HUES6 (cell line): ENCODE measurements at regions not wholly inside any gene's neighbourhood (a gene's known extent, or its start where the extent isn't known, plus 50 kb on each side); places are given as distances from the start of the nearest gene placed in this dataset.

Experiments
- H3K27ac ChIP-seq: 2 replicates; pipeline ENCODE4 v1.7.0; 2013; ENCODE audit warnings: low read depth, mild to moderate bottlenecking, low read length, inconsistent platforms
- H3K27me3 ChIP-seq: 2 replicates; pipeline ENCODE4 v1.6.1; 2013; ENCODE audit warnings: low read length; ENCODE audit not compliant: control insufficient read depth, insufficient read depth
- H3K36me3 ChIP-seq: 2 replicates; pipeline ENCODE4 v1.6.1; 2013; ENCODE audit warnings: low read length; ENCODE audit not compliant: control insufficient read depth, insufficient read depth
- H3K4me1 ChIP-seq: 2 replicates; pipeline ENCODE4 v1.6.1; 2013; ENCODE audit warnings: low read length; ENCODE audit not compliant: control insufficient read depth, insufficient read depth
- H3K4me3 ChIP-seq: 2 replicates; pipeline ENCODE4 v1.5.1; 2013; ENCODE audit warnings: low read depth, low read length
- H3K9ac ChIP-seq: one replicate; pipeline ENCODE4 v1.6.1; 2013; ENCODE audit warnings: mild to moderate bottlenecking, low read length
- H3K9me3 ChIP-seq: 2 replicates; pipeline ENCODE4 v1.6.1; 2013; ENCODE audit warnings: low read depth, low read length; ENCODE audit not compliant: control insufficient read depth, insufficient read depth

DNA sequence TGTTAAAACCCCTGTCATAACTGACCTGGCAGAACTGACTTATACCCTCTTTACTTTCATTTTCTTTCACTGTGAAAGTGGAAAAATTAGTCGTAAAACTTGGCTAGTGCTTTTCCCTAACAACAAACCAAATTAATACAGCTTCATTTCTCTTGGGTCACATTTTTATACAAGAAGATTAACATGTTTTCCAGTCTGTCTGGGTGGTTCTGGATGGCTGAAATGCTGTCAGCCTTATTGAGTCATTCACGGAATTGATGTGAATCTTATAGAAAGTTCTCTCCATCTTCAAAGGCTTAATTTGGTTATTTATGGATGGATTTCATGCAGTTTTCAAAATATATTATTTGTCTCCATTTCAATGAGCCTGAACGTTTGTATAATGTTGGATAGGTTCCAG lies 440.0 kb downstream of the KCTD12 start:
- no peak overlapping the region for H3K9ac ChIP-seq
- no peak overlapping the region for H3K4me3 ChIP-seq
- no peaks in the 10 kb centered on the region for H3K4me1 ChIP-seq
- H3K9me3 ChIP-seq: no peaks in the 10 kb centered on the region
- no peaks in the 10 kb centered on the region for H3K27me3 ChIP-seq
- H3K27ac ChIP-seq: no peak overlapping the region
- no peaks in the 10 kb centered on the region for H3K36me3 ChIP-seq

DNA sequence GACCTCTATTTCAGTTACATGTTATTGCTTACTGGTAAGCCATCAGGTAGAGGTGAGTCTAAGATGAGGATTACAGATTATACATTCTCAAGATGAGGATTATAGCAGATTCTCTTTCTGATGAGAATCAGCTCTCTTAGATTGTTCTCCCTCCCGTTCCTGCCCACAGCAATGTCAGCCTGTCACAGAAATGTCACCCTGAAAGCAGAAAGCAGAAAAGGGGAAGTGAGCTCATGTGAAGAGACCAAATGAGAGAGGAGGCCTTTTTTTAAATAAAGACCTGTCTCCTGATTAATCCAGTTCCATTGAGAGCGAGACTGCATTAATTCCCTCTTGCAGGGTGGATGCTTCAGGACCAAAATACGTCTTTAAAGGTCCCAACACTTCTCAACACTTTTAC lies 445.6 kb downstream of the KCTD12 start:
- Histone ChIP-seq H3K27ac (no peak overlapping the region), H3K4me3 (no peak overlapping the region), H3K36me3 (no peaks in the 10 kb centered on the region), H3K27me3 (no peaks in the 10 kb centered on the region), H3K9ac (no peak overlapping the region), H3K9me3 (no peaks in the 10 kb centered on the region), H3K4me1 (no peaks in the 10 kb centered on the region)

DNA sequence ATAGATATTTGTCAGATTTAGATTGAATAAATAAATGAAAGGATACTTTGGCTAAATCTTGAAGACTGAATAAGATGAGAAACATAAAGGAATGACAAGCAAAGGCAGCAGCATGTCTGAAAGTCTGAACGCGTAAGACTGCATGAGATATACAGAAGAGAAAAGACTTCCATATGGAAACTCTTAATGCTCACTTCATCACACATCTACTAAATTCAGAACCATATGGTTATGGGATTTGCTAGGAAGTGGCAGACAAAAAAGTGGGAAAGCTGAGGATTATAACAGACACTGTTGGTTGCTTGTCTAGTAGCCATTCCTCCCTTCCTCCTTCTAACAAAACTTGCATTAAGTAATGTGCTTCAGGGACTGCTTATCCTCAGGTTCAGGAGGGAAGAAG lies 446.7 kb downstream of the KCTD12 start:
- no peak overlapping the region for H3K27ac ChIP-seq
- H3K36me3 ChIP-seq: no peaks in the 10 kb centered on the region
- no peaks in the 10 kb centered on the region for H3K27me3 ChIP-seq
- no peak overlapping the region for H3K9ac ChIP-seq
- no peaks in the 10 kb centered on the region for H3K9me3 ChIP-seq
- no peaks in the 10 kb centered on the region for H3K4me1 ChIP-seq
- no peak overlapping the region for H3K4me3 ChIP-seq

GRCh38 chr13:76438050-76438449 lies 448.2 kb downstream of the KCTD12 start:
- Histone ChIP-seq H3K9me3 (no peaks in the 10 kb centered on the region), H3K4me1 (no peaks in the 10 kb centered on the region), H3K4me3 (no peak overlapping the region), H3K27ac (no peak overlapping the region), H3K27me3 (no peaks in the 10 kb centered on the region), H3K9ac (no peak overlapping the region), H3K36me3 (no peaks in the 10 kb centered on the region)

DNA sequence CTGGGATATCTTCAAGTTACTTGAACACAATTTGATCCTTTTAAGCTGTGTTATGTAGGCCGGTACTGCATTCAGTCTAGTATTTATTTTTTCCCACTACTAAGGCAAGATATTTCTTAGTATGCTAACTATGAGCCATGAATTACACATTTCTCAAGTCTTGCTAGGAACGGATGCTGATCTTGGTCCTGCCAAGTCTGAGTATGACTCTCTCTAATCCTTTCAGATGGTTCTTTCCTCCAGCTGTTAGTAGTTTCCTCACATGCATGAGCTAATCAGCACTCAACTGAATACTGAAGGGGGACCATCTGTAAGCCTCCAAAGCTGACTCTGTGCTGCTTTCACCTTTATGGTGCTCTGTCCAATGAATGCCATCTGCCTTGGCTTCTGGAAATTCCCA lies 460.3 kb downstream of the KCTD12 start:
- H3K9me3 ChIP-seq: no peaks in the 10 kb centered on the region
- no peaks in the 10 kb centered on the region for H3K27me3 ChIP-seq
- no peaks in the 10 kb centered on the region for H3K4me1 ChIP-seq
- no peaks in the 10 kb centered on the region for H3K36me3 ChIP-seq
- no peak overlapping the region for H3K9ac ChIP-seq
- H3K4me3 ChIP-seq: no peak overlapping the region
- no peak overlapping the region for H3K27ac ChIP-seq

GRCh38 chr13:76421011-76421410 lies 465.2 kb downstream of the KCTD12 start:
- no peak overlapping the region for H3K27ac ChIP-seq

GRCh38 chr13:76418404-76418803 lies 467.8 kb downstream of the KCTD12 start:
- no peaks in the 10 kb centered on the region for H3K27me3 ChIP-seq
- no peak overlapping the region for H3K27ac ChIP-seq
- no peaks in the 10 kb centered on the region for H3K4me1 ChIP-seq
- H3K36me3 ChIP-seq: no peaks in the 10 kb centered on the region
- no peak overlapping the region for H3K4me3 ChIP-seq
- no peaks in the 10 kb centered on the region for H3K9me3 ChIP-seq
- no peak overlapping the region for H3K9ac ChIP-seq

More at GRCh38 chr13:76421011-76421410, 465.2 kb downstream of the KCTD12 start:
- no peak overlapping the region for H3K9ac ChIP-seq
- no peaks in the 10 kb centered on the region for H3K27me3 ChIP-seq
- H3K4me1 ChIP-seq: no peaks in the 10 kb centered on the region
- no peaks in the 10 kb centered on the region for H3K36me3 ChIP-seq
- no peaks in the 10 kb centered on the region for H3K9me3 ChIP-seq
- H3K4me3 ChIP-seq: no peak overlapping the region

GRCh38 chr13:76414320-76414719 lies 471.9 kb downstream of the KCTD12 start:
- H3K27ac ChIP-seq: no peak overlapping the region
- H3K4me1 ChIP-seq: no peaks in the 10 kb centered on the region
- no peak overlapping the region for H3K9ac ChIP-seq
- no peaks in the 10 kb centered on the region for H3K27me3 ChIP-seq
- no peaks in the 10 kb centered on the region for H3K9me3 ChIP-seq
- no peak overlapping the region for H3K4me3 ChIP-seq
- H3K36me3 ChIP-seq: no peaks in the 10 kb centered on the region

DNA sequence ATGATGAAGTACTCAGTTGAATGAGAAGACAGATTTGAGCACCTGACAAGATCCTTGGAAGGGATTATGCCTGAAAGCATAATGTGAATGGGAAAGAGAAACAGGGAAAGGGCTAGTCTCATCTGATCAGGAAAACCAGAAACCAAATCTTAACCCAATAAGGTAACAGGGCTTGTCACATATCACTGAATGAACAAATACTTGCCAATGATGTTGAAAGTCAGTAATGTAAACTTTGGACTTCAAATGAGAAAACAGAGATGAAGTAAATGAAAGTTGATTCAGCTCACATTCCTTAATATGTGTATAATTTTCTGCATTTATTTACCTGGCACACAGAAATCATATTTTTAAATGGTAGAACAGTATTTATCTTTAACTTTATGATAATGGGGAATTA lies 480.0 kb downstream of the KCTD12 start:
- Histone ChIP-seq H3K27me3 (no peaks in the 10 kb centered on the region), H3K4me1 (no peaks in the 10 kb centered on the region), H3K9me3 (no peaks in the 10 kb centered on the region), H3K27ac (no peak overlapping the region), H3K4me3 (no peak overlapping the region), H3K9ac (no peak overlapping the region), H3K36me3 (no peaks in the 10 kb centered on the region)

- H3K9ac ChIP-seq: no peak overlapping the region
- no peaks in the 10 kb centered on the region for H3K36me3 ChIP-seq
- no peaks in the 10 kb centered on the region for H3K4me1 ChIP-seq
- H3K27ac ChIP-seq: no peak overlapping the region
- H3K27me3 ChIP-seq: no peaks in the 10 kb centered on the region
- H3K9me3 ChIP-seq: no peaks in the 10 kb centered on the region
- H3K4me3 ChIP-seq: no peak overlapping the region
Measured at GRCh38 chr13:76398425-76398824, 487.8 kb downstream of the KCTD12 start.

GRCh38 chr13:76397413-76397812 lies 488.8 kb downstream of the KCTD12 start:
- H3K27ac ChIP-seq: no peak overlapping the region
- no peaks in the 10 kb centered on the region for H3K27me3 ChIP-seq
- H3K36me3 ChIP-seq: no peaks in the 10 kb centered on the region
- H3K9me3 ChIP-seq: no peaks in the 10 kb centered on the region
- no peak overlapping the region for H3K9ac ChIP-seq
- no peak overlapping the region for H3K4me3 ChIP-seq
- no peaks in the 10 kb centered on the region for H3K4me1 ChIP-seq

GRCh38 chr13:76389321-76389720 lies 496.9 kb downstream of the KCTD12 start:
- Histone ChIP-seq H3K9ac (no peak overlapping the region), H3K36me3 (no peaks in the 10 kb centered on the region), H3K4me3 (no peak overlapping the region), H3K27ac (no peak overlapping the region), H3K9me3 (no peaks in the 10 kb centered on the region), H3K4me1 (no peaks in the 10 kb centered on the region; the same call in 1 of the 2 replicates), H3K27me3 (no peaks in the 10 kb centered on the region)
